ENCODE measurements at regions not wholly inside any gene's neighbourhood (a gene's known extent, or its start where the extent isn't known, plus 50 kb on each side); places are given as distances from the start of the nearest gene placed in this dataset.

DNA sequence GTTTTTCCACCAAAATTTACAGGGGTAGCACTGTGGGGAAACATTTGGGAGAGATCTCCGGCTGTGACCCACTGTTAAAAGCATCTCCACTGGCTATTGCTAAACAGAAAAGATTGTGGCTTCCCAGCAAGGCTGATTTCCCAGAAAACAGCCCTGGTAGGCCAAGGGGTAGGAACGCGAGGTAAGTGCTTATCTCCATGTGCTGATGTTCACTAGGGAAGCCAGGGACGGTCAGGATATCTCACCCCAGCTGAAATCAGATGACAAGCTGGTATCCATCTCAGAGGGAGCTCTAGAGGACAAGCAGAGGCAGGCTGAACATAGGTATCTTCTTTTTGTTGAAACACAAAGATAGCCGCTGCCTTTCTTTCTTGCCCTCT, 63.6 kb downstream of the MIS18A start:
- TF ChIP-seq, protein P1, sequence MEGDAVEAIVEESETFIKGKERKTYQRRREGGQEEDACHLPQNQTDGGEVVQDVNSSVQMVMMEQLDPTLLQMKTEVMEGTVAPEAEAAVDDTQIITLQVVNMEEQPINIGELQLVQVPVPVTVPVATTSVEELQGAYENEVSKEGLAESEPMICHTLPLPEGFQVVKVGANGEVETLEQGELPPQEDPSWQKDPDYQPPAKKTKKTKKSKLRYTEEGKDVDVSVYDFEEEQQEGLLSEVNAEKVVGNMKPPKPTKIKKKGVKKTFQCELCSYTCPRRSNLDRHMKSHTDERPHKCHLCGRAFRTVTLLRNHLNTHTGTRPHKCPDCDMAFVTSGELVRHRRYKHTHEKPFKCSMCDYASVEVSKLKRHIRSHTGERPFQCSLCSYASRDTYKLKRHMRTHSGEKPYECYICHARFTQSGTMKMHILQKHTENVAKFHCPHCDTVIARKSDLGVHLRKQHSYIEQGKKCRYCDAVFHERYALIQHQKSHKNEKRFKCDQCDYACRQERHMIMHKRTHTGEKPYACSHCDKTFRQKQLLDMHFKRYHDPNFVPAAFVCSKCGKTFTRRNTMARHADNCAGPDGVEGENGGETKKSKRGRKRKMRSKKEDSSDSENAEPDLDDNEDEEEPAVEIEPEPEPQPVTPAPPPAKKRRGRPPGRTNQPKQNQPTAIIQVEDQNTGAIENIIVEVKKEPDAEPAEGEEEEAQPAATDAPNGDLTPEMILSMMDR (tag by site-specific recombination; IDR thresholded peaks at IDR 0.05): no peak
- no peak for TF ChIP-seq ZNF133 (tag by site-specific recombination; IDR thresholded peaks at IDR 0.05)
- no peak for TF ChIP-seq SP3 (tag by site-specific recombination; IDR thresholded peaks at IDR 0.05)
- TF ChIP-seq ZSCAN30 (tag by site-specific recombination; IDR thresholded peaks at IDR 0.05): no peak
- TF ChIP-seq ZBTB48 (tag by site-specific recombination; IDR thresholded peaks at IDR 0.05): no peak
